B cell (primary cell): ENCODE measurements at regions not wholly inside any gene's neighbourhood (a gene's known extent, or its start where the extent isn't known, plus 50 kb on each side); places are given as distances from the start of the nearest gene placed in this dataset.

Experiments used
- ATAC-seq: fragments of 200-7000 bp; cut with Tn5 transposase; one replicate; pipeline ENCODE4 v1.10.0; 2021; ENCODE audit warnings: low read depth, mild to moderate bottlenecking, moderate number of reproducible peaks, moderate library complexity
- CTCF ChIA-PET: fragments of 350-600 bp; sonication (Branson Sonifier 250); formaldehyde crosslinking; loops from one replicate; lab custom pipeline; 2021; ENCODE audit warnings: antibody characterized with exemption, inconsistent platforms; lab: Charles Lee
- POLR2A ChIA-PET: fragments of 350-600 bp; sonication (Branson Sonifier 250); formaldehyde crosslinking; loops from one replicate; lab custom pipeline; 2021; ENCODE audit warnings: antibody characterized with exemption; lab: Charles Lee
- DNase-seq: peaks from one replicate; pipeline ENCODE4 v3.0.0; 2013
- H2AFZ ChIP-seq: 2 replicates; pipeline ENCODE4 v1.6.1; 2012; ENCODE audit warnings: mild to moderate bottlenecking, low read depth, low read length; ENCODE audit not compliant: insufficient read depth, poor library complexity, severe bottlenecking
- H3K27ac ChIP-seq, 2 donors: 1 replicate in 1 of 2; 2 replicates in 1 of 2; pipeline ENCODE4 v1.5.1; 2012 to 2013; ENCODE audit warnings: low read length in 2 of 2, mild to moderate bottlenecking in 2 of 2, moderate library complexity in 1 of 2
- H3K27me3 ChIP-seq, 4 experiments: fragments of 200-600 bp in 1 of 4; sonication (generic) in 1 of 4; replicated peaks in 1 of 4; 1 replicate in 2 of 4; 2 replicates in 2 of 4; pipeline versions ENCODE4 v1.6.1 to v1.7.0; 2013 to 2016; ENCODE audit warnings: low read length in 3 of 4, mild to moderate bottlenecking in 2 of 4, mixed read lengths in 1 of 4, moderate library complexity in 1 of 4; ENCODE audit not compliant: insufficient read depth in 4 of 4, control insufficient read depth in 3 of 4; ENCODE audit errors: control extremely low read depth in 1 of 4
- H3K36me3 ChIP-seq, 2 experiments: replicated peaks in 1 of 2; 1 replicate in 1 of 2; 2 replicates in 1 of 2; pipeline versions ENCODE4 v1.6.1 to v1.7.1; 2013; ENCODE audit warnings: low read length in 1 of 2; ENCODE audit not compliant: insufficient read depth in 2 of 2, control insufficient read depth in 1 of 2; ENCODE audit errors: control extremely low read depth in 1 of 2, extremely low read depth in 1 of 2
- H3K4me1 ChIP-seq, 2 donors: fragments of 200-600 bp in 1 of 2; sonication (generic) in 1 of 2; 1 replicate in 1 of 2; 2 replicates in 1 of 2; pipeline versions ENCODE4 v1.5.1 to v1.6.1; 2013 to 2017; ENCODE audit warnings: low read length in 2 of 2; ENCODE audit not compliant: control insufficient read depth in 2 of 2, insufficient read depth in 2 of 2
- H3K4me2 ChIP-seq: replicated peaks from 2 replicates; pipeline ENCODE3; 2012; ENCODE audit warnings: mild to moderate bottlenecking, low read depth, low read length; ENCODE audit not compliant: poor library complexity, severe bottlenecking
- H3K4me3 ChIP-seq, 5 experiments: fragments of 200-600 bp in 1 of 5; sonication (generic) in 1 of 5; 1 replicate in 3 of 5; 2 replicates in 2 of 5; pipeline versions ENCODE4 v1.5.1 to v1.7.0; 2011 to 2016; ENCODE audit warnings: low read length in 4 of 5, mild to moderate bottlenecking in 4 of 5, low read depth in 2 of 5, control low read depth in 1 of 5, moderate library complexity in 1 of 5; ENCODE audit not compliant: insufficient read depth in 1 of 5; ENCODE audit errors: control extremely low read depth in 1 of 5, extremely low read depth in 1 of 5
- H3K79me2 ChIP-seq: fragments of 200-600 bp; sonication (generic); one replicate; pipeline ENCODE4 v1.6.0; 2016; ENCODE audit warnings: low read length; ENCODE audit not compliant: control insufficient read depth, insufficient read depth
- H3K9ac ChIP-seq: fragments of 200-600 bp; sonication (generic); 2 replicates; pipeline ENCODE4 v1.6.1; 2017; ENCODE audit warnings: mild to moderate bottlenecking, low read length, moderate library complexity
- H3K9me3 ChIP-seq, 3 donors: one replicate each; pipeline versions ENCODE4 v1.6.1 to v1.7.1; 2013; ENCODE audit warnings: low read length in 2 of 3; ENCODE audit not compliant: control insufficient read depth in 2 of 3, insufficient read depth in 1 of 3; ENCODE audit errors: control extremely low read depth in 1 of 3
- H4K20me1 ChIP-seq: 2 replicates; pipeline ENCODE4 v1.6.0; 2012; ENCODE audit warnings: mild to moderate bottlenecking, low read length; ENCODE audit not compliant: insufficient read depth, control insufficient read depth, poor library complexity, severe bottlenecking
- H3K27ac Mint-ChIP-seq: one replicate; pipeline ENCODE4 v1.8.0; 2021; ENCODE audit warnings: mixed read lengths
- H3K27me3 Mint-ChIP-seq: one replicate; pipeline ENCODE4 v1.8.0; 2021; ENCODE audit warnings: mixed read lengths
- H3K4me1 Mint-ChIP-seq: one replicate; pipeline ENCODE4 v1.8.0; 2021; ENCODE audit warnings: mixed read lengths
- H3K4me3 Mint-ChIP-seq: one replicate; pipeline ENCODE4 v1.8.0; 2021; ENCODE audit warnings: mixed read lengths
- H3K9me3 Mint-ChIP-seq: one replicate; pipeline ENCODE4 v1.8.0; 2022; ENCODE audit warnings: mixed read lengths; ENCODE audit not compliant: insufficient read depth
- CTCF ChIP-seq: fragments of 200-600 bp; IDR thresholded peaks from one replicate; pipeline ENCODE4 v1.8.0; 2022; ENCODE audit warnings: antibody characterized with exemption, mild to moderate bottlenecking
- EZH2 ChIP-seq: IDR thresholded peaks from 2 replicates; pipeline ENCODE4 v1.6.1; 2012; ENCODE audit warnings: borderline replicate concordance, low read depth, mild to moderate bottlenecking, moderate library complexity, low read length; ENCODE audit not compliant: insufficient read depth, poor library complexity, severe bottlenecking
- WGBS: methylation state at CpG from one replicate; pipeline ENCODE4 v1.1.5; 2013; ENCODE audit warnings: missing lambda C conversion rate; ENCODE audit not compliant: insufficient coverage; 5-methylcytosine and 5-hydroxymethylcytosine counted together
- intact Hi-C: fragments of 100-400 bp; cut with micrococcal nuclease; formaldehyde crosslinking; loops from one replicate; pipeline ENCODE4 v1.10.0; 2022

GRCh38 chr10:83562381-83562780, 576.9 kb upstream of the GHITM start:
- H3K79me2 ChIP-seq = no peaks in the 10 kb centered on the region
- ATAC-seq (no peak), DNase-seq (no peak)
- Mint-ChIP-seq H3K4me3 (no peak overlapping the region), H3K27me3 (no peaks in the 10 kb centered on the region), H3K9me3 (no peaks in the 10 kb centered on the region), H3K27ac (no peak overlapping the region), H3K4me1 (no peaks in the 10 kb centered on the region)
- no peak overlapping the region for H3K27ac ChIP-seq
- peaks cover 0 to 11% (median 0%) of the 10 kb centered on the region in 3 donors for H3K9me3 ChIP-seq
- ChIA-PET POLR2A (no interaction called here), CTCF (no interaction called here)
- WGBS = 96% methylated on average over 3 of the region's 3 CpGs
- no peaks in the 10 kb centered on the region for H4K20me1 ChIP-seq
- no peaks in the 10 kb centered on the region for H3K36me3 ChIP-seq
- no peak overlapping the region for H3K4me3 ChIP-seq
- no peak overlapping the region for H3K4me2 ChIP-seq
- H3K27me3 ChIP-seq = no peaks in the 10 kb centered on the region
- no peak overlapping the region for H3K9ac ChIP-seq
- H2AFZ ChIP-seq = no peak overlapping the region
- no peak for TF ChIP-seq CTCF
- no peak for TF ChIP-seq EZH2
- H3K4me1 ChIP-seq = no peaks in the 10 kb centered on the region
- intact Hi-C loops = no loop called here

- H3K4me1 ChIP-seq = no peaks in the 10 kb centered on the region
- no peaks in the 10 kb centered on the region for H4K20me1 ChIP-seq
- no peaks in the 10 kb centered on the region for H3K4me1 Mint-ChIP-seq
- H3K36me3 ChIP-seq = no peaks in the 10 kb centered on the region
- H3K27me3 Mint-ChIP-seq = no peaks in the 10 kb centered on the region
- no peak overlapping the region for H3K4me3 ChIP-seq
- intact Hi-C loops = no loop called here
- H3K79me2 ChIP-seq = no peaks in the 10 kb centered on the region
- H3K27ac Mint-ChIP-seq = no peak overlapping the region
- ATAC-seq = no peak
- H3K4me3 Mint-ChIP-seq = no peak overlapping the region
- peaks cover 0 to 11% (median 0%) of the 10 kb centered on the region in 3 donors for H3K9me3 ChIP-seq
- no peaks in the 10 kb centered on the region for H3K27me3 ChIP-seq
- CTCF ChIA-PET = no interaction called here
- POLR2A ChIA-PET = no interaction called here
- no peak overlapping the region for H3K4me2 ChIP-seq
- TF ChIP-seq EZH2 = no peak
- TF ChIP-seq CTCF = no peak
- DNase-seq = no peak
- 98% methylated on average over 29 of the region's 32 CpGs for WGBS
- no peaks in the 10 kb centered on the region for H3K9me3 Mint-ChIP-seq
- no peak overlapping the region for H2AFZ ChIP-seq
- no peak overlapping the region for H3K9ac ChIP-seq
- H3K27ac ChIP-seq = no peak overlapping the region
Measured at GRCh38 chr10:83564889-83565588, 574.3 kb upstream of the GHITM start.
